Stomach (tissue), 8 donors: ENCODE measurements at regions not wholly inside any gene's neighbourhood (a gene's known extent, or its start where the extent isn't known, plus 50 kb on each side); places are given as distances from the start of the nearest gene placed in this dataset.
A peak's percentile ranks its signal among the peaks of the same experiment; 100 is the strongest.
"Not testable (repeated sequence)": the region's sequence is repeated elsewhere in the genome, so short reads cannot be mapped to it uniquely, and the experiment has no call there.

Source experiments
- DNase-seq, 2 donors: peaks; one replicate each; pipeline versions ENCODE4 v3.0.0 to v3.0.0-alpha.2; 2013 to 2019
- H3K27ac ChIP-seq, 5 donors: fragments of 200-600 bp in 4 of 5; sonication (generic) in 4 of 5; one replicate each; pipeline ENCODE4 v1.5.1; 2013 to 2019; ENCODE audit warnings: mild to moderate bottlenecking in 1 of 5, moderate library complexity in 1 of 5
- H3K27me3 ChIP-seq, 3 donors: fragments of 200-600 bp; sonication (generic); one replicate each; pipeline ENCODE4 v1.5.1; 2017 to 2019; ENCODE audit warnings: mixed run types in 1 of 3
- H3K36me3 ChIP-seq, 4 donors: fragments of 200-600 bp; sonication (generic); 1 replicate in 3 of 4; 2 replicates in 1 of 4; pipeline ENCODE4 v1.5.1; 2016 to 2019
- H3K4me1 ChIP-seq, 4 donors: fragments of 200-600 bp; sonication (generic); one replicate each; pipeline ENCODE4 v1.5.1; 2016 to 2019
- H3K4me3 ChIP-seq, 4 donors: fragments of 200-600 bp; sonication (generic) in 3 of 4; one replicate each; pipeline ENCODE4 v1.5.1; 2016 to 2019; ENCODE audit warnings: mild to moderate bottlenecking in 1 of 4
- H3K9me3 ChIP-seq, 4 donors: fragments of 200-600 bp; sonication (generic); one replicate each; pipeline ENCODE4 v1.5.1; 2016 to 2019
- CTCF ChIP-seq, 7 experiments: fragments of 450-650 bp in 4 of 7; fragments of 200-600 bp in 3 of 7; sonication (generic) in 3 of 7; IDR thresholded peaks; one replicate each; pipeline ENCODE4 v1.5.1; 2016 to 2019; ENCODE audit warnings: antibody characterized with exemption in 7 of 7, control low read depth in 2 of 7, mild to moderate bottlenecking in 1 of 7
- EP300 ChIP-seq: sonication (generic); formaldehyde crosslinking; IDR thresholded peaks from one replicate; pipeline ENCODE4 v1.6.1; 2017; ENCODE audit warnings: antibody characterized with exemption
- POLR2A ChIP-seq, 4 donors: fragments of 450-650 bp; IDR thresholded peaks; one replicate each; pipeline ENCODE4 v1.6.1; 2016; ENCODE audit warnings: antibody characterized with exemption in 4 of 4, control low read depth in 2 of 4, mild to moderate bottlenecking in 1 of 4, moderate library complexity in 1 of 4
- POLR2AphosphoS5 ChIP-seq, 3 donors: sonication (generic); formaldehyde crosslinking; IDR thresholded peaks; one replicate each; pipeline ENCODE4 v1.6.1; 2016; ENCODE audit warnings: antibody characterized with exemption in 3 of 3
- WGBS, 5 donors: extraction: QIAGEN DNeasy Blood & Tissue Kit in 3 of 5; methylation state at CpG; one replicate each; pipeline versions ENCODE4 v1.1.5 to v1.1.7; 2013 to 2018; 5-methylcytosine and 5-hydroxymethylcytosine counted together
- intact Hi-C: fragments of 100-400 bp; cut with DNase I; formaldehyde crosslinking; loops from one replicate; pipeline ENCODE4 v1.15.1; 2023; ENCODE audit warnings: low total_unique reads
- donor health status: healthy with polysubstance abuse.
- donor health status: Bipolar disorder and iron deficiency.
- donor health status: healthy.

GRCh38 chr1:228846952-228847351, 111.7 kb downstream of the RHOU start:
- no peak overlapping the region for H3K27ac ChIP-seq
- WGBS, 5 donors, result 100% methylated on average over 1 of the region's 1 CpG
- no peaks in the 10 kb centered on the region for H3K27me3 ChIP-seq
- H3K4me1 ChIP-seq, result peaks cover 7 to 33% (median 24%) of the 10 kb centered on the region in 4 donors
- no peak overlapping the region for H3K4me3 ChIP-seq
- no peak for DNase-seq
- peaks cover 0 to 4% (median 0%) of the 10 kb centered on the region in 4 donors for H3K9me3 ChIP-seq
- intact Hi-C loops, result no loop called here
- H3K36me3 ChIP-seq, result no peaks in the 10 kb centered on the region
- no peak for TF ChIP-seq EP300
- no peak for TF ChIP-seq POLR2A (IDR thresholded peaks at IDR 0.05)
- TF ChIP-seq POLR2AphosphoS5 (IDR thresholded peaks at IDR 0.05), result no peak
- TF ChIP-seq CTCF (IDR thresholded peaks at IDR 0.05), result no peak

GRCh38 chr1:228847451-228847850, 112.2 kb downstream of the RHOU start:
- 92 to 100% (median 100%) methylated on average over 2 of the region's 2 CpGs for WGBS, 5 donors
- H3K27me3 ChIP-seq, intact Hi-C loops, H3K9me3 ChIP-seq, H3K27ac ChIP-seq, H3K4me3 ChIP-seq, H3K36me3 ChIP-seq, DNase-seq: not testable (repeated sequence)
- H3K4me1 ChIP-seq, result peaks cover 7 to 33% (median 21%) of the 10 kb centered on the region in 4 donors

- intact Hi-C loops, result no loop called here
- Histone ChIP-seq H3K27me3 (no peaks in the 10 kb centered on the region), H3K4me3 (no peak overlapping the region), H3K27ac (peak overlapping the region in 2 of 5 donors; percentile 59 to 71), H3K36me3 (no peaks in the 10 kb centered on the region), H3K9me3 (no peaks in the 10 kb centered on the region), H3K4me1 (peaks cover 7 to 33% (median 23%) of the 10 kb centered on the region in 4 donors)
- 34 to 68% (median 53%) methylated on average over 2 of the region's 2 CpGs for WGBS, 5 donors
- DNase-seq, result no peak
- TF ChIP-seq CTCF (IDR thresholded peaks at IDR 0.05), result no peak
- no peak for TF ChIP-seq EP300
- TF ChIP-seq POLR2AphosphoS5 (IDR thresholded peaks at IDR 0.05), result no peak
- TF ChIP-seq POLR2A (IDR thresholded peaks at IDR 0.05), result no peak
Observed at GRCh38 chr1:228848406-228848805, 113.1 kb downstream of the RHOU start.

DNA sequence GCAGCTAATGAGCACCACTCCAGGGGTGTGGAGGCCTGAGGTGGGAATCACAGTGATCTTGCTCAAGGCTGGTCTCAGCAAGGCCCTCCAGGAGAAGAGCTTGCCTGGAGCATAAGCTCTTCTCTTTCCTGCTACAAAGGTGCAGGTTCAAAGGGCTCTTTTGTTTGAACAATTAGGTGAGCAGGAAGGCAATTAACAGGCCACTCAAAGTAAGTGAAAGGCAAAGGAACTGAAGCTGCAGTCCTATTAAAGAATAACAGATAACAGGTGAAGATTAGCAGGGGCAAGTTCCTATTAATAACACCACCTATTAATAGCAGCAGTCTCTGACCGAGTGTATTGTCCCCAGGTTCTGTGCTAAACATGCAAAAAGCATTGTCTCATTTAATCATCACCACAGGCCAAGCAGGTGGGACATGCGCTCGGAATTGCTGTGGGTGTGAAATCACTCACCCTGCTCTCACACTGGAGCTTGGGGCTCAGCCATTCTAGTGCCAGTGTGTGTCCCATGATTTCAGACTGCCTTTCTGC, 113.8 kb downstream of the RHOU start:
- H3K27ac ChIP-seq, result peak overlapping the region in 4 of 5 donors; percentile 18 to 71 (median 42)

More for the DNA sequence above, 113.8 kb downstream of the RHOU start:
- DNase-seq, result peak in 1 of 2 donors; percentile 60
- Histone ChIP-seq H3K27me3 (no peaks in the 10 kb centered on the region), H3K4me3 (no peak overlapping the region), H3K36me3 (no peaks in the 10 kb centered on the region), H3K4me1 (peaks cover 7 to 33% (median 26%) of the 10 kb centered on the region in 4 donors), H3K9me3 (no peaks in the 10 kb centered on the region)
- WGBS, 5 donors, result 34 to 58% (median 43%) methylated on average over 3 of the region's 3 CpGs
- TF ChIP-seq POLR2AphosphoS5 (IDR thresholded peaks at IDR 0.05) (peak in 1 of 3 donors; percentile 34), CTCF (IDR thresholded peaks at IDR 0.05) (no peak)
- intact Hi-C loops, result no loop called here
